ENCODE measurements at regions not wholly inside any gene's neighbourhood (a gene's known extent, or its start where the extent isn't known, plus 50 kb on each side); places are given as distances from the start of the nearest gene placed in this dataset.

- Histone ChIP-seq H3K4me3 (ENCODE audit: low read depth in 1 of 2, low read length in 2 of 2) (no peak overlapping the region), H3K4me1 (ENCODE audit: control insufficient read depth in 1 of 2, insufficient read depth in 2 of 2, low read length in 2 of 2) (peaks cover 9% of the 10 kb centered on the region in 2 donors), H3K36me3 (ENCODE audit: control insufficient read depth in 1 of 2, insufficient read depth in 2 of 2, low read length in 2 of 2) (no peaks in the 10 kb centered on the region), H3K9ac (ENCODE audit: low read depth in 1 of 2, low read length in 2 of 2) (no peak overlapping the region), H3K27me3 (ENCODE audit: control insufficient read depth in 1 of 2, insufficient read depth in 2 of 2, low read length in 2 of 2) (no peaks in the 10 kb centered on the region), H3K27ac (ENCODE audit: low read depth, low read length) (no peak overlapping the region), H3K9me3 (ENCODE audit: control insufficient read depth in 1 of 2, low read length in 2 of 2) (no peaks in the 10 kb centered on the region)
These were observed 581.3 kb upstream of the TENM3 start for GRCh38 chr4:181661923-181662322.

- Histone ChIP-seq H3K27me3 (ENCODE audit: control insufficient read depth in 1 of 2, insufficient read depth in 2 of 2, low read length in 2 of 2) (no peaks in the 10 kb centered on the region), H3K4me3 (ENCODE audit: low read depth in 1 of 2, low read length in 2 of 2) (peak overlapping the region in 1 of 2 donors; percentile 10), H3K27ac (ENCODE audit: low read depth, low read length) (no peak overlapping the region), H3K9ac (ENCODE audit: low read depth in 1 of 2, low read length in 2 of 2) (no peak overlapping the region), H3K36me3 (ENCODE audit: control insufficient read depth in 1 of 2, insufficient read depth in 2 of 2, low read length in 2 of 2) (no peaks in the 10 kb centered on the region), H3K9me3 (ENCODE audit: control insufficient read depth in 1 of 2, low read length in 2 of 2) (no peaks in the 10 kb centered on the region), H3K4me1 (ENCODE audit: control insufficient read depth in 1 of 2, insufficient read depth in 2 of 2, low read length in 2 of 2) (peaks cover 9% of the 10 kb centered on the region in 2 donors)
These were observed 580.8 kb upstream of the TENM3 start for GRCh38 chr4:181662383-181662782.

- H3K9ac ChIP-seq (ENCODE audit: low read depth in 1 of 2, low read length in 2 of 2) = no peak overlapping the region
- H3K9me3 ChIP-seq (ENCODE audit: control insufficient read depth in 1 of 2, low read length in 2 of 2) = no peaks in the 10 kb centered on the region
- no peak overlapping the region for H3K4me3 ChIP-seq (ENCODE audit: low read depth in 1 of 2, low read length in 2 of 2)
- no peaks in the 10 kb centered on the region for H3K36me3 ChIP-seq (ENCODE audit: control insufficient read depth in 1 of 2, insufficient read depth in 2 of 2, low read length in 2 of 2)
- H3K27ac ChIP-seq (ENCODE audit: low read depth, low read length) = no peak overlapping the region
- H3K27me3 ChIP-seq (ENCODE audit: control insufficient read depth in 1 of 2, insufficient read depth in 2 of 2, low read length in 2 of 2) = no peaks in the 10 kb centered on the region
- H3K4me1 ChIP-seq (ENCODE audit: control insufficient read depth in 1 of 2, insufficient read depth in 2 of 2, low read length in 2 of 2) = no peaks in the 10 kb centered on the region
These were observed 572.7 kb upstream of the TENM3 start for GRCh38 chr4:181670506-181670905.

- H3K27ac ChIP-seq (ENCODE audit: low read depth, low read length) = no peak overlapping the region
- H3K36me3 ChIP-seq (ENCODE audit: control insufficient read depth in 1 of 2, insufficient read depth in 2 of 2, low read length in 2 of 2) = no peaks in the 10 kb centered on the region
- no peak overlapping the region for H3K9ac ChIP-seq (ENCODE audit: low read depth in 1 of 2, low read length in 2 of 2)
- no peaks in the 10 kb centered on the region for H3K4me1 ChIP-seq (ENCODE audit: control insufficient read depth in 1 of 2, insufficient read depth in 2 of 2, low read length in 2 of 2)
- H3K4me3 ChIP-seq (ENCODE audit: low read depth in 1 of 2, low read length in 2 of 2) = no peak overlapping the region
- no peaks in the 10 kb centered on the region for H3K9me3 ChIP-seq (ENCODE audit: control insufficient read depth in 1 of 2, low read length in 2 of 2)
- H3K27me3 ChIP-seq (ENCODE audit: control insufficient read depth in 1 of 2, insufficient read depth in 2 of 2, low read length in 2 of 2) = no peaks in the 10 kb centered on the region
These were observed 571.5 kb upstream of the TENM3 start for GRCh38 chr4:181671672-181672071.

DNA sequence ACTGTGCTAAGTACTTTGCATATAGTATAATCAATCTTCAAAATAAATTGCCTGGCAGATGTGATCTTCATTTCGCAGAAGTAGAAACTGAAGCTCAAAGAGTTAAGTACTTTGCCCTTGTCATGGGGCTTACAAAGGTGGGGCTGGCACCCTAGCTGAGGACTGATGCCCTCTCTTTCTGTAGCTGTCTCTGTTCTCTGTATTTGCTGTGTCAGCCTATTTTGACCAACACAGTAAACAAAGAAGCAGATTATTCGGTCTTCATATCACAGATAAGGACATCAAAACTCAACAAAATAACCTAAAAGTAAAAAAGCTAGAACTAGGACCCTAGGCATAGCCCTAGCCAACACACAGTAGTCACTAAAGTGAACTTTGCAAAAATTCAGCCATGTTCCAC, 570.5 kb upstream of the TENM3 start:
- no peak overlapping the region for H3K27ac ChIP-seq (ENCODE audit: low read depth, low read length)
- no peaks in the 10 kb centered on the region for H3K9me3 ChIP-seq (ENCODE audit: control insufficient read depth in 1 of 2, low read length in 2 of 2)
- H3K27me3 ChIP-seq (ENCODE audit: control insufficient read depth in 1 of 2, insufficient read depth in 2 of 2, low read length in 2 of 2) = no peaks in the 10 kb centered on the region

DNA sequence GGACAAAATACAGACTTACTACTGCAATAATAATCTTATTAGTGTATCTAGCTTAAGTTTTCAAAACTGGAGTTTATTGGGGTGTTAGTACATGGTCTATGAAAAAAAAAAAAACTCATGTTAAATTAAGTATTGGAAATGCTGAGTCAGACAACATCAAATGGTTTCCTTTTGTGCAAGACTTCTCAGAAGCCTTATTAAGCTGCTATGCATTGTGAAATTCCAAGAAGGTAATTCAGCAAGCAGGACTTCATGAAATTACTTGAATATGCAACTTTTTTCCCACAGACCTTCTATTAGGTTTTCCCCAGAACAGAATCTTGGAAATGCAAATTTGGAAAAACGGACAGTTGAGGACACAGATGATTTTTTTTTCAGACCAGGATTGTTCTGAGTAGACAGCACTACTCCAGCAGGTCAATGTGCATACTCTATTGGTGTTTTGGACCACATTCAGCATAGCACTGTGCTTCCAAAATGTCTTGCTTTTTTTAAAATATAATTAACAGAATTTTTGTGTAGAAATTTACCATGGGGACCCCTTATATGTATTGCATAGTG, 568.8 kb upstream of the TENM3 start:
- Histone ChIP-seq H3K27ac (ENCODE audit: low read depth, low read length) (no peak overlapping the region), H3K36me3 (ENCODE audit: control insufficient read depth in 1 of 2, insufficient read depth in 2 of 2, low read length in 2 of 2) (no peaks in the 10 kb centered on the region), H3K9ac (ENCODE audit: low read depth in 1 of 2, low read length in 2 of 2) (no peak overlapping the region), H3K4me3 (ENCODE audit: low read depth in 1 of 2, low read length in 2 of 2) (no peak overlapping the region), H3K27me3 (ENCODE audit: control insufficient read depth in 1 of 2, insufficient read depth in 2 of 2, low read length in 2 of 2) (no peaks in the 10 kb centered on the region), H3K4me1 (ENCODE audit: control insufficient read depth in 1 of 2, insufficient read depth in 2 of 2, low read length in 2 of 2) (no peaks in the 10 kb centered on the region), H3K9me3 (ENCODE audit: control insufficient read depth in 1 of 2, low read length in 2 of 2) (no peaks in the 10 kb centered on the region)

More for the DNA sequence above, 570.5 kb upstream of the TENM3 start:
- H3K36me3 ChIP-seq (ENCODE audit: control insufficient read depth in 1 of 2, insufficient read depth in 2 of 2, low read length in 2 of 2) = no peaks in the 10 kb centered on the region
- no peak overlapping the region for H3K4me3 ChIP-seq (ENCODE audit: low read depth in 1 of 2, low read length in 2 of 2)
- H3K9ac ChIP-seq (ENCODE audit: low read depth in 1 of 2, low read length in 2 of 2) = no peak overlapping the region
- H3K4me1 ChIP-seq (ENCODE audit: control insufficient read depth in 1 of 2, insufficient read depth in 2 of 2, low read length in 2 of 2) = no peaks in the 10 kb centered on the region

DNA sequence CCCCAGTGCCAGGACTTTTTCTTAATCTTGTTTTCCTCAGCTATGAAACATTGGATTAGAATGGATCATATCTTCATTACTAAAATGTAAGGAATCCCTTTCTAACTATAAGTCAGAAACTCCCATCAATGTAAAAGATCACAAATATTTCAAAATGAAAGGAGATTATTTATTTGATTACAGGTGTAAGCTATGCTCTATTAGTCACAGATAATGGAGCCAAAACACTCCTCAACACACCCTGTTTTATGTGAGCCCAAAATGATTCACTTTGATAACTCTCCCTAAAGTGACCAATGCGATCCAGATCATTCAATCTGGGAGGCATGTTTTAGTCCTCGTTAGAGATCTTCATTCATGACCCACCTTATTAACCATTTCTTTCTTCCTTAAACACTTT, 566.7 kb upstream of the TENM3 start:
- no peaks in the 10 kb centered on the region for H3K9me3 ChIP-seq (ENCODE audit: control insufficient read depth in 1 of 2, low read length in 2 of 2)
- no peak overlapping the region for H3K27ac ChIP-seq (ENCODE audit: low read depth, low read length)
- no peaks in the 10 kb centered on the region for H3K27me3 ChIP-seq (ENCODE audit: control insufficient read depth in 1 of 2, insufficient read depth in 2 of 2, low read length in 2 of 2)
- H3K9ac ChIP-seq (ENCODE audit: low read depth in 1 of 2, low read length in 2 of 2) = no peak overlapping the region
- H3K4me3 ChIP-seq (ENCODE audit: low read depth in 1 of 2, low read length in 2 of 2) = no peak overlapping the region
- no peaks in the 10 kb centered on the region for H3K36me3 ChIP-seq (ENCODE audit: control insufficient read depth in 1 of 2, insufficient read depth in 2 of 2, low read length in 2 of 2)
- no peaks in the 10 kb centered on the region for H3K4me1 ChIP-seq (ENCODE audit: control insufficient read depth in 1 of 2, insufficient read depth in 2 of 2, low read length in 2 of 2)

DNA sequence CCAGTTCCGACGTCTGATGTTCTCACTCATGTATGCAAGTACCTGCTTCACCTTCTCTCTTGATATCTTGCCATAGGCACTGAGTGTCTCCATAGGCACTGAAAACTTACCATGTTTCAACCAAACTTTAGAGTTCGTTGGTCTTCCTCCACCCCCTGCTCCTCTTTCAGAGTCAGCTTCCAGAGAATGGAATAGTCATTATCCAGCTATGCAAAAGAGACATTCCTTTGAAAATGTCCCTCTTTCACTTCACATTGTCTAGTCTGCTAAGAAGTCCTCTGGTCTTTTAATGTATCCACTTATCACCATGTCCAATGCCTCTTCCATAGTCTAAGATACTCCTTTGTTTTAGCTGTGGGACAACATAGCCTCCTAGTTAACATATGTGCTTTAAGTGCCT, 566.0 kb upstream of the TENM3 start:
- Histone ChIP-seq H3K27ac (ENCODE audit: low read depth, low read length) (no peak overlapping the region), H3K4me1 (ENCODE audit: control insufficient read depth in 1 of 2, insufficient read depth in 2 of 2, low read length in 2 of 2) (no peaks in the 10 kb centered on the region), H3K36me3 (ENCODE audit: control insufficient read depth in 1 of 2, insufficient read depth in 2 of 2, low read length in 2 of 2) (no peaks in the 10 kb centered on the region), H3K9me3 (ENCODE audit: control insufficient read depth in 1 of 2, low read length in 2 of 2) (no peaks in the 10 kb centered on the region), H3K9ac (ENCODE audit: low read depth in 1 of 2, low read length in 2 of 2) (no peak overlapping the region), H3K4me3 (ENCODE audit: low read depth in 1 of 2, low read length in 2 of 2) (no peak overlapping the region), H3K27me3 (ENCODE audit: control insufficient read depth in 1 of 2, insufficient read depth in 2 of 2, low read length in 2 of 2) (no peaks in the 10 kb centered on the region)

- H3K27ac ChIP-seq (ENCODE audit: low read depth, low read length) = no peak overlapping the region
- H3K36me3 ChIP-seq (ENCODE audit: control insufficient read depth in 1 of 2, insufficient read depth in 2 of 2, low read length in 2 of 2) = no peaks in the 10 kb centered on the region
- no peaks in the 10 kb centered on the region for H3K4me1 ChIP-seq (ENCODE audit: control insufficient read depth in 1 of 2, insufficient read depth in 2 of 2, low read length in 2 of 2)
- H3K4me3 ChIP-seq (ENCODE audit: low read depth in 1 of 2, low read length in 2 of 2) = no peak overlapping the region
- no peaks in the 10 kb centered on the region for H3K9me3 ChIP-seq (ENCODE audit: control insufficient read depth in 1 of 2, low read length in 2 of 2)
- no peak overlapping the region for H3K9ac ChIP-seq (ENCODE audit: low read depth in 1 of 2, low read length in 2 of 2)
- no peaks in the 10 kb centered on the region for H3K27me3 ChIP-seq (ENCODE audit: control insufficient read depth in 1 of 2, insufficient read depth in 2 of 2, low read length in 2 of 2)
These were observed 565.6 kb upstream of the TENM3 start for GRCh38 chr4:181677621-181678020.

- Histone ChIP-seq H3K9me3 (ENCODE audit: control insufficient read depth in 1 of 2, low read length in 2 of 2) (no peaks in the 10 kb centered on the region), H3K27me3 (ENCODE audit: control insufficient read depth in 1 of 2, insufficient read depth in 2 of 2, low read length in 2 of 2) (no peaks in the 10 kb centered on the region), H3K4me1 (ENCODE audit: control insufficient read depth in 1 of 2, insufficient read depth in 2 of 2, low read length in 2 of 2) (no peaks in the 10 kb centered on the region), H3K27ac (ENCODE audit: low read depth, low read length) (no peak overlapping the region), H3K9ac (ENCODE audit: low read depth in 1 of 2, low read length in 2 of 2) (no peak overlapping the region), H3K36me3 (ENCODE audit: control insufficient read depth in 1 of 2, insufficient read depth in 2 of 2, low read length in 2 of 2) (no peaks in the 10 kb centered on the region), H3K4me3 (ENCODE audit: low read depth in 1 of 2, low read length in 2 of 2) (no peak overlapping the region)
These were observed 563.4 kb upstream of the TENM3 start for GRCh38 chr4:181679754-181680153.
